ENCODE measurements at regions not wholly inside any gene's neighbourhood (a gene's known extent, or its start where the extent isn't known, plus 50 kb on each side); places are given as distances from the start of the nearest gene placed in this dataset.

DNA sequence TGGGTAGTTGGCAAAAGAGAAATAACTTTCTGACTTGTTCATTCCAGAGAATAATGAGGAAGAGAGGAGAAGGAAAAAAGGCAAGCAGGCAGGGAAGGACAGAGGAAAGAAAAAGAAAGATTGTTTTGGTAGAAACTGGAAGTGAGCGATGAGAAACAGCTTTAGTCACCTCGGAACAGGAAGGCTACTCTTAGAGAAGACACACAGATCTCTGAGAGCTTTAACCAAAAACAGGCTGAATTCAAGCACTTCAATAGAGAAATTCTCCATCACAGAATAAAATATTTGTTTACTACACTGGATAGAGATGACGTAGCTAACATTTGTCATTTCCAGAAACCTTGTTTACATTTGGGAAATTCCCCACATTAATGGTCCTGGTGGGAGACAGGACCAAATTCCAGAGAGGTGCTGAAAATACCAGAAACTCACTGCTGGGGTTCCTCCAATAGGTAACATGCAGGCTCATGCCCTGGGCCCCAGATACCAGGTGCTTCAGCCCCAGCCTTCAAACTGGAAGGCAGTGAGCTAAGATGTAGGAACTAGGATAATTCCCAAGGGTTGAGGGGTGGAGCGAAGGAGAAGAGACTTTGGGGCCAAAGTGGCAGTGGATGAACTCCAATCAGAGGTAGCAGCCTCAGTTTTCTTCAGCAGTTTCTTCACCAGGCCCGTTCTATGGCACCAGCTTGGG lies 227.7 kb upstream of the GRAMD2B start:
- no peak for TF ChIP-seq POLR2A (IDR thresholded peaks at IDR 0.05)
- TF ChIP-seq, protein P1, sequence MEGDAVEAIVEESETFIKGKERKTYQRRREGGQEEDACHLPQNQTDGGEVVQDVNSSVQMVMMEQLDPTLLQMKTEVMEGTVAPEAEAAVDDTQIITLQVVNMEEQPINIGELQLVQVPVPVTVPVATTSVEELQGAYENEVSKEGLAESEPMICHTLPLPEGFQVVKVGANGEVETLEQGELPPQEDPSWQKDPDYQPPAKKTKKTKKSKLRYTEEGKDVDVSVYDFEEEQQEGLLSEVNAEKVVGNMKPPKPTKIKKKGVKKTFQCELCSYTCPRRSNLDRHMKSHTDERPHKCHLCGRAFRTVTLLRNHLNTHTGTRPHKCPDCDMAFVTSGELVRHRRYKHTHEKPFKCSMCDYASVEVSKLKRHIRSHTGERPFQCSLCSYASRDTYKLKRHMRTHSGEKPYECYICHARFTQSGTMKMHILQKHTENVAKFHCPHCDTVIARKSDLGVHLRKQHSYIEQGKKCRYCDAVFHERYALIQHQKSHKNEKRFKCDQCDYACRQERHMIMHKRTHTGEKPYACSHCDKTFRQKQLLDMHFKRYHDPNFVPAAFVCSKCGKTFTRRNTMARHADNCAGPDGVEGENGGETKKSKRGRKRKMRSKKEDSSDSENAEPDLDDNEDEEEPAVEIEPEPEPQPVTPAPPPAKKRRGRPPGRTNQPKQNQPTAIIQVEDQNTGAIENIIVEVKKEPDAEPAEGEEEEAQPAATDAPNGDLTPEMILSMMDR (IDR thresholded peaks at IDR 0.05): no peak
